HEK293 (cell line): ENCODE measurements at regions not wholly inside any gene's neighbourhood (a gene's known extent, or its start where the extent isn't known, plus 50 kb on each side); places are given as distances from the start of the nearest gene placed in this dataset.

Experiments
- CTCF ChIA-PET: fragments of 350-600 bp; formaldehyde crosslinking; extraction: SDS; loops from one replicate; lab custom pipeline; 2021; ENCODE audit warnings: antibody characterized with exemption; lab: Yijun Ruan, JAX
- POLR2A ChIA-PET: fragments of 300-600 bp; formaldehyde crosslinking; extraction: SDS; loops from one replicate; lab custom pipeline; 2020; ENCODE audit warnings: antibody characterized with exemption, inconsistent platforms; lab: Yijun Ruan, JAX
- H3K27ac ChIP-seq: fragments of 200-500 bp; sonication (Bioruptor generic); 2 replicates; pipeline ENCODE4 v1.5.1; 2014; ENCODE audit warnings: low read depth, low read length, control low read depth, inconsistent platforms; ENCODE audit errors: extremely low read depth
- H3K36me3 ChIP-seq, 2 experiments: fragments of 200-500 bp in 1 of 2; sonication (Bioruptor generic) in 1 of 2; 1 replicate in 1 of 2; 2 replicates in 1 of 2; pipeline ENCODE4 v1.5.1; 2014 to 2017; ENCODE audit warnings: inconsistent platforms in 2 of 2, low read length in 2 of 2; ENCODE audit not compliant: control insufficient read depth in 2 of 2, insufficient read depth in 1 of 2
- H3K4me1 ChIP-seq: fragments of 200-500 bp; sonication (Bioruptor generic); 2 replicates; pipeline ENCODE4 v1.5.1; 2014; ENCODE audit warnings: mild to moderate bottlenecking, low read length, inconsistent platforms; ENCODE audit not compliant: control insufficient read depth, insufficient read depth
- H3K4me3 ChIP-seq: 2 replicates; pipeline ENCODE4 v1.5.1; 2011; ENCODE audit warnings: low read depth, mild to moderate bottlenecking, control low read depth, low read length, moderate library complexity
- H3K9me3 ChIP-seq: fragments of 200-500 bp; sonication (Bioruptor generic); 2 replicates; pipeline ENCODE4 v1.5.1; 2014; ENCODE audit warnings: low read depth, low read length, inconsistent platforms; ENCODE audit not compliant: control insufficient read depth, insufficient read depth
- HOXD13 ChIP-seq: sonication (generic); formaldehyde crosslinking; IDR thresholded peaks from 2 replicates; pipeline ENCODE4 v1.8.0; 2022; ENCODE audit warnings: missing genetic modification reagents, borderline replicate concordance
- REST ChIP-seq: fragments of 450-650 bp; formaldehyde crosslinking; IDR thresholded peaks from 2 replicates; pipeline ENCODE4 v1.5.1; 2016; ENCODE audit warnings: missing biosample characterization, missing genetic modification characterization
- ZNF132 ChIP-seq: fragments of 450-650 bp; formaldehyde crosslinking; IDR thresholded peaks from 2 replicates; pipeline ENCODE4 v1.5.1; 2017; ENCODE audit warnings: missing biosample characterization, missing genetic modification characterization, borderline replicate concordance
- ZNF19 ChIP-seq: fragments of 450-650 bp; formaldehyde crosslinking; IDR thresholded peaks from 2 replicates; pipeline ENCODE4; 2016; ENCODE audit warnings: missing biosample characterization, missing genetic modification characterization, low read depth
- ZNF37A ChIP-seq: fragments of 450-650 bp; IDR thresholded peaks from 2 replicates; pipeline ENCODE4 v1.5.1; 2018; ENCODE audit warnings: missing biosample characterization, missing genetic modification characterization
- ZNF510 ChIP-seq: fragments of 450-650 bp; formaldehyde crosslinking; IDR thresholded peaks from 2 replicates; pipeline ENCODE4 v1.5.1; 2018; ENCODE audit warnings: mild to moderate bottlenecking, missing genetic modification characterization, missing biosample characterization; ENCODE audit not compliant: insufficient replicate concordance
- ZNF624 ChIP-seq: fragments of 450-650 bp; formaldehyde crosslinking; IDR thresholded peaks from 2 replicates; pipeline ENCODE4 v1.5.1; 2017; ENCODE audit warnings: missing biosample characterization, missing genetic modification characterization
- ZNF654 ChIP-seq: fragments of 450-650 bp; formaldehyde crosslinking; IDR thresholded peaks from 2 replicates; pipeline ENCODE4 v1.5.1; 2016; ENCODE audit warnings: low read depth, missing biosample characterization, missing genetic modification characterization
- ZNF660 ChIP-seq: fragments of 450-650 bp; IDR thresholded peaks from 2 replicates; pipeline ENCODE4 v1.5.1; 2018; ENCODE audit warnings: missing biosample characterization, mild to moderate bottlenecking, missing genetic modification characterization
- ZNF677 ChIP-seq: fragments of 450-650 bp; IDR thresholded peaks from 2 replicates; pipeline ENCODE4 v1.5.0; 2018; ENCODE audit warnings: missing biosample characterization, mild to moderate bottlenecking, missing genetic modification characterization, moderate library complexity
- ZNF768 ChIP-seq: fragments of 450-650 bp; formaldehyde crosslinking; IDR thresholded peaks from 2 replicates; pipeline ENCODE4 v1.5.1; 2018; ENCODE audit warnings: missing biosample characterization, mild to moderate bottlenecking, missing genetic modification characterization
- ZNF777 ChIP-seq: fragments of 450-650 bp; formaldehyde crosslinking; IDR thresholded peaks from 2 replicates; pipeline ENCODE4 v1.5.1; 2017; ENCODE audit warnings: missing biosample characterization, missing genetic modification characterization, borderline replicate concordance
- ZNF830 ChIP-seq: fragments of 450-650 bp; IDR thresholded peaks from 2 replicates; pipeline ENCODE4 v1.5.0; 2018; ENCODE audit warnings: missing biosample characterization, missing genetic modification characterization, low read depth, mild to moderate bottlenecking, moderate library complexity
- ZXDB ChIP-seq: fragments of 450-650 bp; formaldehyde crosslinking; IDR thresholded peaks from 2 replicates; pipeline ENCODE4 v1.5.1; 2016; ENCODE audit warnings: missing biosample characterization, missing genetic modification characterization
- TF ChIP-seq, protein P1 (sequence below): fragments of 450-650 bp; formaldehyde crosslinking; IDR thresholded peaks from 2 replicates; pipeline ENCODE4 v1.5.1; 2017; ENCODE audit warnings: missing biosample characterization, missing genetic modification characterization
- TF ChIP-seq, protein P2 (sequence below): fragments of 450-650 bp; IDR thresholded peaks from 2 replicates; pipeline ENCODE4 v1.5.1; 2018; ENCODE audit warnings: missing biosample characterization, mild to moderate bottlenecking, missing genetic modification characterization

DNA sequence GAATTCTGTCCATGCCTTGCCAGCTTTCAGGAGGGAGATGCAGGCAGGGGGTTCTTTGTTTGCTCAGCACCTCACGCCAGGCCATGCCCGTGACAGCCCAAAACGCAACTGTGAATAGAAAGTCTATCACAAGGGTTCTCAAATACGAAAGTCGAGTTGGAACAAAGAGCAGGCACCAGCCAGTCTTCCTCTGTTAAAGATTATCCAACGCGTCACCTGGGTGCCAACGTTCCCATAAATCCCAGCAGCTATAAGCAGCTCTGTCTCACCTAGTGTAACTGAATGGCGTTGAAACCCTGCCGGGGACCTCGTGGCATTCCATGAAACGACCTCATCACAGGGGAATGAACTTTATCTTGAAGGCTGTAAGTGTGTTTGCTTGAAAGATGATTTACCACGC, 84.8 kb upstream of the GATA6 start (continued):
- no peak for TF ChIP-seq ZNF37A

- TF ChIP-seq, protein P1, sequence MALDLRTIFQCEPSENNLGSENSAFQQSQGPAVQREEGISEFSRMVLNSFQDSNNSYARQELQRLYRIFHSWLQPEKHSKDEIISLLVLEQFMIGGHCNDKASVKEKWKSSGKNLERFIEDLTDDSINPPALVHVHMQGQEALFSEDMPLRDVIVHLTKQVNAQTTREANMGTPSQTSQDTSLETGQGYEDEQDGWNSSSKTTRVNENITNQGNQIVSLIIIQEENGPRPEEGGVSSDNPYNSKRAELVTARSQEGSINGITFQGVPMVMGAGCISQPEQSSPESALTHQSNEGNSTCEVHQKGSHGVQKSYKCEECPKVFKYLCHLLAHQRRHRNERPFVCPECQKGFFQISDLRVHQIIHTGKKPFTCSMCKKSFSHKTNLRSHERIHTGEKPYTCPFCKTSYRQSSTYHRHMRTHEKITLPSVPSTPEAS (tag by site-specific recombination): no peak
- TF ChIP-seq ZNF768 (tag by site-specific recombination) (no peak), ZXDB (tag by site-specific recombination) (no peak), REST (no peak), ZNF510 (tag by site-specific recombination) (no peak), ZNF19 (tag by site-specific recombination) (no peak), HOXD13 (CRISPR knock-in tag) (no peak), ZNF660 (tag by site-specific recombination) (no peak)
- TF ChIP-seq, all 188 proteins: peak for 0
- H3K27ac ChIP-seq: no peak overlapping the region
- no peaks in the 10 kb centered on the region for H3K9me3 ChIP-seq
- H3K36me3 ChIP-seq: no peaks in the 10 kb centered on the region
- 0 out of 2 replicates have a peak, but pooled peaks cover 4% of the 10 kb centered on the region for H3K4me1 ChIP-seq
- ChIA-PET CTCF (interaction anchor here (1.8 kb wide), 1 partner anchor 89 kb away, joined by 5 read pairs; no protein-coding TSS in a partner anchor), POLR2A (no interaction called here)
- H3K4me3 ChIP-seq: no peak overlapping the region
Observed at GRCh38 chr18:22086973-22087372, 82.4 kb upstream of the GATA6 start.

DNA sequence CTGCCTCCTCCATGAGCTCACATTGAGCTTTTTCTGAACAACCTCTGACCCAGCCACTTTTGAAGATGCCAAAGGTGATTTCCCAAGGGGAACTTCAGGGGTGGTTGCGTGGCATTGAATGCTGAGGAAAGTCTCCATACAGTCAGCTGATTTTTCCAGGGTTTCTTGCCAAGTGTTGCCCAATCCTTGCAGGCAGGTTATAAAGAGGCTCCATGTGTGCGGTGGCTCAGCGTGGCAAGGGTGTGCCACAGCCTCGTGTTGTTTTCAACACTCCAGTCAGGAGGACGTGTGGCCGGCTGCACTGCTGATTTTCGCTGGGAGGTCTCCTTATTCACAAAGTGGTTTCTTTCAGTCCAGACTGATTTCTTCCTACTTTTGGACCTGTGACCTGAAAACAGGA, 81.4 kb upstream of the GATA6 start:
- Histone ChIP-seq H3K4me3 (no peak overlapping the region), H3K36me3 (no peaks in the 10 kb centered on the region), H3K9me3 (no peaks in the 10 kb centered on the region), H3K4me1 (0 out of 2 replicates have a peak, but pooled peaks cover 4% of the 10 kb centered on the region), H3K27ac (no peak overlapping the region)
- TF ChIP-seq, protein P2, sequence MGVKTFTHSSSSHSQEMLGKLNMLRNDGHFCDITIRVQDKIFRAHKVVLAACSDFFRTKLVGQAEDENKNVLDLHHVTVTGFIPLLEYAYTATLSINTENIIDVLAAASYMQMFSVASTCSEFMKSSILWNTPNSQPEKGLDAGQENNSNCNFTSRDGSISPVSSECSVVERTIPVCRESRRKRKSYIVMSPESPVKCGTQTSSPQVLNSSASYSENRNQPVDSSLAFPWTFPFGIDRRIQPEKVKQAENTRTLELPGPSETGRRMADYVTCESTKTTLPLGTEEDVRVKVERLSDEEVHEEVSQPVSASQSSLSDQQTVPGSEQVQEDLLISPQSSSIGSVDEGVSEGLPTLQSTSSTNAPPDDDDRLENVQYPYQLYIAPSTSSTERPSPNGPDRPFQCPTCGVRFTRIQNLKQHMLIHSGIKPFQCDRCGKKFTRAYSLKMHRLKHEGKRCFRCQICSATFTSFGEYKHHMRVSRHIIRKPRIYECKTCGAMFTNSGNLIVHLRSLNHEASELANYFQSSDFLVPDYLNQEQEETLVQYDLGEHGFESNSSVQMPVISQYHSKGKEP (tag by site-specific recombination): no peak
- no peak for TF ChIP-seq ZNF624 (tag by site-specific recombination)
- no peak for TF ChIP-seq ZNF654 (tag by site-specific recombination)
- TF ChIP-seq ZNF830: no peak
- TF ChIP-seq ZNF677 (tag by site-specific recombination): no peak
- TF ChIP-seq ZNF777 (tag by site-specific recombination): no peak
- TF ChIP-seq ZNF132: no peak
- CTCF ChIA-PET: interaction anchor here (1.8 kb wide), 1 partner anchor 90 kb away, joined by 5 read pairs; no protein-coding TSS in a partner anchor
- POLR2A ChIA-PET: no interaction called here
